ENCODE measurements at regions not wholly inside any gene's neighbourhood (a gene's known extent, or its start where the extent isn't known, plus 50 kb on each side); places are given as distances from the start of the nearest gene placed in this dataset.

DNA sequence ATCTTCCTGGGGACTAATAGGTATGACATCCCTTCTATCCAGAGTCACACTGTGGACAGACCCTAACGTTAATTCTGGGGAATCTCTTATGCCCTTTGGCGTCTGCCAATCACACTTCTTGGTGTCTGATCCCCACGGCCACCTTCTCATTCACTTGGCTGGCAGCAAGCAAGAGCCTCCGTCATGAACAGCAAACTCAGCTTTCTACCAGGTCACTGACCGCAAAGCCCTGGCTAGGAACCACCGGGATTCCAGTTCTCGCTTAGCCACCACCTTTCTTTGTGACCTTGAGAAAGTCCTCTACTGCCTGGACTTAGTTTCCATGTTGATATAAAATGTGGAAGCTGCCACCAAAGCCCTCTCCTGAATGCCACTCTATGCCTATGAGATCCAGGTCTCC, 67.7 kb upstream of the FCN1 start:
- Histone ChIP-seq H3K4me2 (ENCODE audit: low read length) (no peak overlapping the region), H3K9me2 (ENCODE audit: insufficient read depth) (no peaks in the 10 kb centered on the region), H3K27ac (ENCODE audit: low read depth, low read length) (no peak overlapping the region), H3K4me3 (replicated peaks in 1 of 2; ENCODE audit: low read depth in 1 of 2, low read length in 2 of 2) (no peak overlapping the region), H3K9ac (ENCODE audit: low read length) (no peak overlapping the region), H3K9me3 (ENCODE audit: control insufficient read depth in 1 of 2, insufficient read depth in 1 of 2, low read depth in 1 of 2, low read length in 2 of 2) (no peaks in the 10 kb centered on the region), H2AFZ (ENCODE audit: low read depth, low read length, poor library complexity, severe bottlenecking) (no peak overlapping the region), H3K36me3 (ENCODE audit: control insufficient read depth in 1 of 2, insufficient read depth in 2 of 2, low read length in 2 of 2) (no peaks in the 10 kb centered on the region), H4K20me1 (ENCODE audit: insufficient read depth) (no peaks in the 10 kb centered on the region), H3K27me3 (ENCODE audit: insufficient read depth, low read length) (peaks cover 5% of the 10 kb centered on the region; the same call in 1 of the 2 replicates), H3K79me2 (ENCODE audit: insufficient read depth, low read length) (no peaks in the 10 kb centered on the region), H3K4me1 (ENCODE audit: control insufficient read depth in 1 of 2, insufficient read depth in 2 of 2, low read length in 2 of 2) (no peaks in the 10 kb centered on the region)
- CTCF ChIA-PET: no interaction called here
- no peak for ATAC-seq
- no TSS peak for BruUV-seq (replicated peaks)
- DNase-seq (ENCODE audit: low read depth, low spot score): no peak
- intact Hi-C loops (cut with micrococcal nuclease): loop anchor here (10.0 kb wide), 1 partner anchor 291 kb away; no protein-coding TSS in a partner anchor
- POLR2A ChIA-PET: no interaction called here
- RAD21 ChIA-PET (ENCODE audit: low non-redundant PET in 1 of 2, low total read pairs in 2 of 2, uncharacterized antibody in 2 of 2, unreplicated experiment in 2 of 2): no interaction called here
- no peak for TF ChIP-seq SIN3A (IDR thresholded peaks at IDR 0.05; ENCODE audit: low read depth)

DNA sequence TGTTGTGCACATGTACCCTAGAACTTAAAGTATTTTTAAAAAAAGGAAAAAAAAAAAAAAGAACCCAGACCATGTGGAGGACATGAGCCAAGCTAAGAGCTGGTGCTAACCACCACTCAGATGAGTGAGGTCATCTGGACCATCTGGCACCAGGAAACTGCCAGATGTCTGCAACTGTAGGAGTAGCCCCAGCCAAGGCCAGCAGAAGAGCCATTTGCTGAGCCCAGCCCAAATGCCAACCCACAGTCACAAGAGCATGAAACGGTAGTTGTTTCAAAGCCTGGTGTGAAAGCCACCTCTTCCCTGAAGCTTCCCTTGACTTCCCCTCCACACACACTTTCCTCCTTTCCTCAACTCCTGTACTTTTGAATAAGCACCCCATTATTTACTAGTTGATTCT, 69.2 kb upstream of the FCN1 start:
- CTCF ChIA-PET: no interaction called here
- TF ChIP-seq CEBPB (IDR thresholded peaks at IDR 0.05; ENCODE audit: low read depth) (no peak), RAD21 (IDR thresholded peaks at IDR 0.05; ENCODE audit: low read depth) (no peak), EGR1 (IDR thresholded peaks at IDR 0.05; ENCODE audit: low read depth) (no peak), ZNF274 (IDR thresholded peaks at IDR 0.05; ENCODE audit: low read depth, low read length) (no peak), POLR2A (IDR thresholded peaks at IDR 0.05; ENCODE audit: borderline replicate concordance, extremely low read depth, insufficient read depth, insufficient read length) (no peak), JUND (IDR thresholded peaks at IDR 0.05) (no peak)
- H3K27ac ChIP-seq (ENCODE audit: low read depth, low read length): no peak overlapping the region

More for the DNA sequence above, 69.2 kb upstream of the FCN1 start:
- Histone ChIP-seq H3K4me2 (ENCODE audit: low read length) (no peak overlapping the region), H3K27me3 (ENCODE audit: insufficient read depth, low read length) (peaks cover 5% of the 10 kb centered on the region; the same call in 1 of the 2 replicates), H2AFZ (ENCODE audit: low read depth, low read length, poor library complexity, severe bottlenecking) (no peak overlapping the region), H3K79me2 (ENCODE audit: insufficient read depth, low read length) (no peaks in the 10 kb centered on the region), H3K9me2 (ENCODE audit: insufficient read depth) (no peaks in the 10 kb centered on the region), H3K9me3 (ENCODE audit: control insufficient read depth in 1 of 2, insufficient read depth in 1 of 2, low read depth in 1 of 2, low read length in 2 of 2) (no peaks in the 10 kb centered on the region), H3K9ac (ENCODE audit: low read length) (no peak overlapping the region), H3K36me3 (ENCODE audit: control insufficient read depth in 1 of 2, insufficient read depth in 2 of 2, low read length in 2 of 2) (no peaks in the 10 kb centered on the region), H3K4me3 (replicated peaks in 1 of 2; ENCODE audit: low read depth in 1 of 2, low read length in 2 of 2) (no peak overlapping the region), H3K4me1 (ENCODE audit: control insufficient read depth in 1 of 2, insufficient read depth in 2 of 2, low read length in 2 of 2) (no peaks in the 10 kb centered on the region), H4K20me1 (ENCODE audit: insufficient read depth) (no peaks in the 10 kb centered on the region)
- RAD21 ChIA-PET (ENCODE audit: low non-redundant PET in 1 of 2, low total read pairs in 2 of 2, uncharacterized antibody in 2 of 2, unreplicated experiment in 2 of 2): no interaction called here
- intact Hi-C loops (cut with micrococcal nuclease): loop anchor here (10.0 kb wide), 1 partner anchor 292 kb away; no protein-coding TSS in a partner anchor
- POLR2A ChIA-PET: no interaction called here
- DNase-seq (ENCODE audit: low read depth, low spot score): no peak
- no TSS peak for BruUV-seq (replicated peaks)
- no peak for ATAC-seq

Measured in HCT116 (cell line).